SK-N-SH (cell line): ENCODE measurements at regions not wholly inside any gene's neighbourhood (a gene's known extent, or its start where the extent isn't known, plus 50 kb on each side); places are given as distances from the start of the nearest gene placed in this dataset.

Source experiments
- CTCF ChIP-seq: fragments of 200-600 bp; sonication (generic); IDR thresholded peaks from 2 replicates; pipeline ENCODE4 v1.6.1; 2017; ENCODE audit warnings: antibody characterized with exemption, mild to moderate bottlenecking, moderate library complexity
- POLR2AphosphoS5 ChIP-seq: IDR thresholded peaks from 2 replicates; pipeline ENCODE4 v1.6.1; 2012; ENCODE audit warnings: low read depth, low read length
- REST ChIP-seq: IDR thresholded peaks from 2 replicates; pipeline ENCODE4 v1.6.1; 2012; ENCODE audit warnings: mild to moderate bottlenecking, low read depth, low read length, moderate library complexity

- TF ChIP-seq CTCF (no peak), POLR2AphosphoS5 (no peak), REST (no peak)
Observed at GRCh38 chr16:80327740-80328139, 213.1 kb upstream of the DYNLRB2 start.
